ENCODE measurements at regions not wholly inside any gene's neighbourhood (a gene's known extent, or its start where the extent isn't known, plus 50 kb on each side); places are given as distances from the start of the nearest gene placed in this dataset.
"Not testable (repeated sequence)": the region's sequence is repeated elsewhere in the genome, so short reads cannot be mapped to it uniquely, and the experiment has no call there.

GRCh38 chr4:14348506-14348905 lies 653.8 kb upstream of the CPEB2 start:
- no peaks in the 10 kb centered on the region for H3K9me3 ChIP-seq (replicated peaks in 1 of 3)
- H3K4me3 ChIP-seq: no peak overlapping the region
- TF ChIP-seq POLR2A (IDR thresholded peaks at IDR 0.05): no peak
- TF ChIP-seq CTCF (IDR thresholded peaks at IDR 0.05): no peak
- no peak overlapping the region for H3K27ac ChIP-seq
- no peak for DNase-seq
- H3K4me1 ChIP-seq (replicated peaks in 1 of 2): peaks cover 0 to 10% of the 10 kb centered on the region in 2 donors
- no peaks in the 10 kb centered on the region for H3K27me3 ChIP-seq
- H3K36me3 ChIP-seq (replicated peaks in 1 of 2): no peaks in the 10 kb centered on the region
- intact Hi-C loops (cut with DNase I): no loop called here
- 88 to 99% (median 95%) methylated on average over 2 of the region's 2 CpGs for WGBS, 4 donors

GRCh38 chr4:14358544-14359160 lies 643.6 kb upstream of the CPEB2 start:
- H3K27ac ChIP-seq; H3K27me3 ChIP-seq; H3K36me3 ChIP-seq (replicated peaks in 1 of 2); H3K4me1 ChIP-seq (replicated peaks in 1 of 2); H3K4me3 ChIP-seq; H3K9me3 ChIP-seq (replicated peaks in 1 of 3); intact Hi-C loops (cut with DNase I); DNase-seq: not testable (repeated sequence)
- 94 to 98% (median 95%) methylated on average over 13 to 34 of the region's 34 CpGs for WGBS, 4 donors

- H3K4me3 ChIP-seq: no peak overlapping the region
- WGBS, 4 donors: 73 to 87% (median 81%) methylated on average over 4 of the region's 4 CpGs
- H3K27me3 ChIP-seq: no peaks in the 10 kb centered on the region
- no peaks in the 10 kb centered on the region for H3K9me3 ChIP-seq (replicated peaks in 1 of 3)
- H3K4me1 ChIP-seq (replicated peaks in 1 of 2): no peaks in the 10 kb centered on the region
- TF ChIP-seq CTCF (IDR thresholded peaks at IDR 0.05): no peak
- TF ChIP-seq POLR2A (IDR thresholded peaks at IDR 0.05): no peak
- intact Hi-C loops (cut with DNase I): no loop called here
- H3K36me3 ChIP-seq (replicated peaks in 1 of 2): no peaks in the 10 kb centered on the region
- no peak overlapping the region for H3K27ac ChIP-seq
- DNase-seq: no peak
These were observed 642.3 kb upstream of the CPEB2 start for GRCh38 chr4:14359991-14360390.

GRCh38 chr4:14361084-14361483 lies 641.2 kb upstream of the CPEB2 start:
- intact Hi-C loops (cut with DNase I): no loop called here
- H3K4me3 ChIP-seq: no peak overlapping the region
- no peak for DNase-seq
- no peaks in the 10 kb centered on the region for H3K4me1 ChIP-seq (replicated peaks in 1 of 2)
- no peaks in the 10 kb centered on the region for H3K27me3 ChIP-seq
- no peaks in the 10 kb centered on the region for H3K9me3 ChIP-seq (replicated peaks in 1 of 3)
- 77 to 90% (median 83%) methylated on average over 3 of the region's 3 CpGs for WGBS, 4 donors
- H3K27ac ChIP-seq: no peak overlapping the region
- H3K36me3 ChIP-seq (replicated peaks in 1 of 2): no peaks in the 10 kb centered on the region
- no peak for TF ChIP-seq POLR2A (IDR thresholded peaks at IDR 0.05)

GRCh38 chr4:14362385-14362784 lies 639.9 kb upstream of the CPEB2 start:
- TF ChIP-seq CTCF (IDR thresholded peaks at IDR 0.05): no peak
- no peak for TF ChIP-seq POLR2A (IDR thresholded peaks at IDR 0.05)
- no peaks in the 10 kb centered on the region for H3K27me3 ChIP-seq
- no peaks in the 10 kb centered on the region for H3K9me3 ChIP-seq (replicated peaks in 1 of 3)
- intact Hi-C loops (cut with DNase I): no loop called here
- no peaks in the 10 kb centered on the region for H3K4me1 ChIP-seq (replicated peaks in 1 of 2)
- H3K4me3 ChIP-seq: no peak overlapping the region
- H3K27ac ChIP-seq: no peak overlapping the region
- H3K36me3 ChIP-seq (replicated peaks in 1 of 2): no peaks in the 10 kb centered on the region
- DNase-seq: no peak

Data from adrenal gland (tissue), 9 donors.